T-helper 22 cell (primary cell): ENCODE measurements at regions not wholly inside any gene's neighbourhood (a gene's known extent, or its start where the extent isn't known, plus 50 kb on each side); places are given as distances from the start of the nearest gene placed in this dataset.
"Not testable (repeated sequence)": the region's sequence is repeated elsewhere in the genome, so short reads cannot be mapped to it uniquely, and the experiment has no call there.

Source experiments
- DNase-seq: peaks from one replicate; pipeline ENCODE4 v3.0.0-alpha.2; 2020; ENCODE audit warnings: low read depth

DNA sequence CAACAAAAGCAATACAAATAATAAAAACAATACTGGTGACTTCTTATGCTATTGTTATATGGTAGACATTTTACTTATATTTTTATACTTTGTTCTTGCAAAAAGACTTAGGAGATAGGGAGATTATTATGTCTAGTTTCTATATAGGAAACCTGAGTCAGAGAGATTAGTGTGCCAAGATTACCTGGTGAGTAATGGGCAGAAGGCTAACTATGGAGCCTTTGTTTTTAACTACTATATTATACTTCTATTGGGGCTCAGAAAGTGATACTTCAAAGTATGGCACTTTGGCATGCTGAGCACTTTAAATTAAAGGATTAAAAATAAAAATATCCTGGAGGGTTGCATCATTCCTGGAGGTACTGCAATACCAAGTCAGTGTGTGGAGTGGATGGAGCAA lies 117.5 kb upstream of the CLINT1 start:
- no peak for DNase-seq

DNA sequence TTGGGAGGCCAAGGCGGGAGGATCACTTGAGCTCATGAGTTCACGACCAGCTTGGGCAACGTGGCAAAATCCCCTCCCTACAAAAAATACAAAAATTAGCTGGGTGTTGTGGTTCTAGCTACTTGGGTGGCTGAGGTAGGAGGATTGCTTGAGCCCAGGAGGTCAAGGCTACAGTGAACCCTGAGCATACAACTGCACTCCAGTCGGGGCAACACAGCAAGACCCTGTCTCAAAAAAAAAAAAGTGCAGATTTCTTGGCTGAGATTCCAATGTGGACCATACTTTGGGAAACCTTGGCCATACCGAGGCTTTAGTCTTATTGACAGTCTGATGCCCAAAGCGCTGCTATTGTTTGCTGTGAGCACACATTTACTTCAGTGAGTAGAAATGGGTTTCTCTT lies 113.6 kb upstream of the CLINT1 start:
- DNase-seq = no peak

DNA sequence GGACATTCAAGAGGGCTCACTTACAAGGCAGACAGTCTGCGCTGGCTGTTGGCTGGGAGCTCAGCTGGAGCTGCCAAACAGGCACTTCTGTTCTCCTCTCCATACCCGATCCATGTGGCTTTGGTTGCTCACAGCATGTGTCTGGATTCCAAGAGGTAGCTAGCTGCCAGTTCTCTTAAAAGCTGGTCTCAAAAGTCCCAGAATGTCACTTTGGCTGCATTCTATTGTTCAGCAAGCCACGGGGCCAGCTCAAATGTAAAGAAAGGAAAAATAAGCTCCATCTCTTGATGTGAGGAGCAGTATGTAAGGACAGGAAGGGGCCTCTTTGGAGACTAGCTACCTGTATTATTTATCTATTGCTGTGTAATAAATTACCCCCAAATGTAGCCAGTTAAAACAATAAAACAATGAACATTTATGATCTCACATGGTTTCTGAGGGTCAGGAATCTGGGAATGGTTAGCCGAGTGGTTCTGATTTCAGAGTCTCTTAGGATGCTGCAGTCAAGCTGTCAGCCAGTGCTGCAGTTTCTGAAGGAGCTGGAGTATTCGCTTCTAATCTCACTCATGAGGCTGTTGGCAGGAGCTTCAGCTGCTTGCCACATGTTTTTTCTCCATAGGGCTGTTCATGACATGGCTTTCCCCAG lies 112.7 kb upstream of the CLINT1 start:
- DNase-seq = no peak

DNA sequence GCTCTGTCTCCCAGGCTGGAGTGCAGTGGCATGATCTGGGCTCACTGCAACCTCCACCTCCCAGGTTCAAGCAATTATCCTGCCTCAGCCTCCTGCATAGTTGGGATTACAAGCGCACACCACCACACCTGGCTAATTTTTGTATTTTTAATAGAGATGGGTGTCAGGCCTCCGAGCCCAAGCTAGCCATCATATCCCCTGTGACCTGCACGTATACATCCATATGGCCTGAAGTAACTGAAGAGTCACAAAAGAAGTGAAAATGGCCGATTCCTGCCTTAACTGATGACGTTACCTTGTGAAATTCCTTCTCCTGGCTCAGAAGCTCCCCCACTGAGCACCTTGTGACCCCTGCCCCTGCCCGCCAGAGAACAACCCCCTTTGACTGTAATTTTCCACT lies 109.6 kb upstream of the CLINT1 start:
- DNase-seq = not testable (repeated sequence)

DNA sequence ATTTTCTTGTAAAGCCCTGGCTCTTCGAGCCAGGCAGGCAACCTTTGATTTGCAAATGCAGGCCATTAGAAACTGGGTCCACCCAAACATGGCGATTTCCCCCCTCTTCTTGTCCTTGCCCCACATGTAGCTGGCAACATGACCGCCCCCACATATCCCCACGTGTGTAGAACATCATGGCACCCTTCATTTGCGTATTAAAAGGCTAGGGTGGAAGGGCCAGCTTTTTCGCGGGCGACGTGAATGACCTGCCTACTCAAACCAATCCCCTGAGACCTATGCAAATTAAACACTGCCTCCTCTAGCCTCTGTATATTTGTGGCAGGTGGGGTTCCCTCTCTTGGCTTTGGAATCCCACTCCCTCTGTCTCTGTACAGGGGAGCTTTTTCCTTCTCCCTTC lies 107.0 kb upstream of the CLINT1 start:
- no peak for DNase-seq

GRCh38 chr5:157965040-157965678 lies 106.2 kb upstream of the CLINT1 start:
- DNase-seq = no peak

GRCh38 chr5:157963761-157964160 lies 104.8 kb upstream of the CLINT1 start:
- no peak for DNase-seq

DNA sequence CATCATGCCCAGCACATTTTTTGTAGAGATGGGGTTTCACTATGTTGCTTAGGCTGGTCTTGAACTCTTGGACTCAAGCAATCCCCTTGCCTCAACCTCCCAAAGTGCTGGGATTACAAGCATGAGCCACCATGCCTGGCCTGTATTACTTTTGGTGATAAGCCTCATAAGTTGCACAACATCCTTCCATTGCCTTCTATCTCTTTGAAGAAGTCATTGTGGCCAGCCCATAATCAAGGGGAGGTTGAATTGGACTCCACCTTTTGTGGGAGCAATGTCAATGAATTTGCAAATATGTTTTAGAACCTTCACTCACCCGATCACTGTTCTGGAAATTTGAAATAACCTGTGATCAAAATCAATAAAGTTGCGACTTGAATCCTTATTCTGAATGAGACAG lies 104.3 kb upstream of the CLINT1 start:
- no peak for DNase-seq

- DNase-seq = not testable (repeated sequence)
These were observed 103.7 kb upstream of the CLINT1 start for GRCh38 chr5:157962686-157963085.

- DNase-seq = no peak
These were observed 103.1 kb upstream of the CLINT1 start for GRCh38 chr5:157961896-157962590.

DNA sequence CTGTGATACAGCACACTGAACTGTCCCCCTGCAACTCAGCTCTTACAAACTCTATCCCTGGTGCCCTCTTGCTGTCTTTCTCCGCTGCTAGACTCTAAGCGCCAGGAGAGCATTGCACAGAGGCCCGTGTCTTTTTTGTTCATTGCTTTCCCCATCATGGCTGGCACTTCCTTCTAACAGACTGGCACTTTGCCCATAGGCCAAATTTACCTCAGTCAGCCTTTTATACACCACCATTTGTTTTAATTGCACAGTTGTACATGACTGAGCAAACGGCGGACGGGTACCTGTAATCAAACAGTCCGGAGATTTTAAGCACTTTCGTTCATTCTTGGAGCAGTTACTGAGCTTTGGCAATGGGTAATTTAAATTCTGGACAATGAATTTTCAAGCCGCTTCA lies 102.2 kb upstream of the CLINT1 start:
- DNase-seq = no peak

DNA sequence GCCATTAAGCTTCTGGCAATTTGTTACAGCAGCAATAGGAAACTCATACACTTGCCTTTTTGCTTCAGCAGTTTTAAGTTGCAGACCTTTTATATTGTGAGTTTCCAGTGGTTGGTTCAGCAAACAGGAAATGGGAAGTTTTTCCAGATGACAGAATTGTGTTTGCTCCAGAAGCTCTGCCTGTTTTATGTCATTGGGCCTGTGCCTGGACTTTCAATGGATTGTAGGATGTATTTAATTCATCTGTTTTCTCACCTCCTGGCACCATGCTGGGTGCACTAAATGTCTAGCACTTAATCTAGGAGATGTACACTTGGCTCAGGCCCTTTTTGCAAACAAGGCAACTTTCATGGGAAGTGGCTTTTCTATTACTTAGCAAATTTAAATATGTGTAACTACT lies 100.4 kb upstream of the CLINT1 start:
- no peak for DNase-seq

DNA sequence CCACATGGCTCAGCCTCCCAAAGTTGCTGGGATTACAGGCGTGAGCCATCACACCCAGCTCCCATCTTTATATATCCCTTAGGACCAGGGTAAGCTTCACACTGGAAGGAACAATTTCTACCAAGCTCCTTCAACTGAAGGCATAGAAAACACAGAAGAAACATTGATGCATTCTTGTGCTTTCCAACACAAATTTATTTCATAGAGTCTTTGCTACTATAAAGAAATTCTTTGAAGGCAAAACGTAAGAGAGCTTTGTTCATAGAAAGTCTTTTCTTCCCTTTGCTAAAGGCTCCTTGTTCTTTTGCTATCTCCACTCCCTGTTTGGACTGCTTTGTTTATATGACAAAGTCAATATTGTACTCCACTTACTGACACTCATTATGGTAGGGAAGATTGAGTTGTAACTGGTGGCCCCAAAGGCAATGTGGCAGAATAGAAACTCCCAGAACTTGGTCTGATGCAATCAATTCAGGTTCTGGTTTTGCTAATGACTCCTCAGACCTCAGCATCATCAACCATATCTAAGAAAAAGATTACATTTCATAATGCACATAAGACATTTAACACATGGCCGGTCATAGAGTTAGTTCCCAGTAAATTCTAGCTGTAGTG lies 97.4 kb upstream of the CLINT1 start:
- no peak for DNase-seq

DNA sequence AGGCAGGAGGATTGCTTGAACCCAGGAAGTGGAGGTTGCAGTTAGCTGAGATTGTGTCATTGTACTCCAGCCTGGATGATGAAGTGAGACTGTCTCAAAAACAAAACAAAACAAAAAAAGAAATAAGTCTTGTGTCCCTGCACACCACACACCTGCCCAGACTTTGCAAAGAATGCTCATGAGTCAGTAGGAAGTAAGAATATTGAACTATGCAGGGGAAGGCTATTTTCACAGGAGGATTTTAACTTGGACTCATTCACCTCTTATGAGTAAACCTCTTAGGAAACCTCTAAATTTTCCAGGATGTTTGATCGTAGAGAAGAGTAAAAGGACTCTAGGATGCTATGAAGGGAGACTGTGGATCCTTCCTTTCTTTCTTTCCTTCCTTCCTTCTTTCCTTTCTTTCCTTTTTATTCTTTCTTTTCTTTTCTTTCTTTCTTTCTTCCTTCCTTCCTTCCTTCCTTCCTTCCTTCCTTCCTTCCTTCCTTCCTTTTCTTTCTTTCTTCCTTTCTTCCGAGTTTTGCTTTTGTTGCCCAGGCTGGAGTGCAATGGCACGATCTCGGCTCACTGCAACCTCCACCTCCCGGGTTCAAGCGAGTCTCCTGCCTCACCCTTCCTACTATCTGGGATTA lies 96.7 kb upstream of the CLINT1 start:
- DNase-seq = no peak

GRCh38 chr5:157952374-157952685 lies 93.4 kb upstream of the CLINT1 start:
- DNase-seq = no peak

GRCh38 chr5:157951673-157952373 lies 92.9 kb upstream of the CLINT1 start:
- no peak for DNase-seq

- DNase-seq = no peak
These were observed 90.6 kb upstream of the CLINT1 start for GRCh38 chr5:157949520-157949919.

DNA sequence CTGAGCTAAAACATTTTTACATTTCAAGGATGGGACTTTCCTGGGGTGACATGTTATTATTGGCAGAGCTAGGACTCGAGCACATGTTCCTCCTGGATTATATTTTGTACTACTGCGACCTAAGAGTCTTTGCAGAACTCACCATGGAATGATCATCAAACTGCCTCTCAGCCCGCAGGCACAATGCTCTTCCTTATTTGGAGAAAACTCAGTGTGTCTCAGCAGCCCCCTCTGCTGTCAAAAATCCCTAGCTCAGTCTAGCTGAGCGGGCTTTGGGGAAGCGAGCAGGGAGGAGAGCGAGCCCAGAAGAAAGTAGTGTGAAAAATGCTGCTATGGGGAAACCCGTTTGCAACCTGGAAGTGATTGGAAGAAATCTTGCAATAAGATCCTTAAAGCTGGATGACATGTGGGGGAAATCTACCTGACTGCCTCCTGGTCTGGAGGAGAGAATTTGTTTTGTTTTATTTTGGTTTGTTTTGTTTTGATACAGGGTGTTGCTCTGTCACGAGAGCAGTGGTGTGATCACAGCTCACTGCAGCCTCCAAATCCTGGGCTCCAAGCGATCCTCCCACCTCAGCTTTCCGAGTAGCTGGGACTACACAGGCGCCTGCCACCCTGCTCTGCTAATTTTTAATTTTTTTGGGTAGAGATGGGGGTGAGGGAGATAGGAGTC lies 89.9 kb upstream of the CLINT1 start:
- peak; percentile 37 for DNase-seq

- DNase-seq = no peak
These were observed 88.2 kb upstream of the CLINT1 start for GRCh38 chr5:157947156-157947555.

GRCh38 chr5:157945822-157946221 lies 86.9 kb upstream of the CLINT1 start:
- DNase-seq = not testable (repeated sequence)

DNA sequence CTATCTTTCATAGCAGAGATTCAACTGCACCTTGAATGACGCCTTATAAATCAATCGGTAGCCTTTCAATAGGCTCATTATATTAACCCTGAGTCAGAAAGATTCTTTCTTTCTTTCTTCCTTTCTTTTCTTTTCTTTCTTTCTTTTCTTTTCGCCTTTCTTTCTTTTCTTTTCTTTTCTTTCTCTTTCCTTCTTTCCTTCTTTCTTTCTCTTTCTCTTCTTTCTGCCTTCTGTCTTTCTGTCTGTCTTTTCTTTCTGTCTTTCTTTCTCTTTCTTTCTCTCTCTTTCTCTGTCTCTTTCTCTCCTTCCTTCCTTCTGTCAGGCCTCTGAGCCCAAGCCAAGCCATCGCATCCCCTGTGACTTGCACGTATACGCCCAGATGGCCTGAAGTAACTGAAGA lies 86.0 kb upstream of the CLINT1 start:
- DNase-seq = no peak
